Large intestine (tissue), 3 donors: ENCODE measurements at regions not wholly inside any gene's neighbourhood (a gene's known extent, or its start where the extent isn't known, plus 50 kb on each side); places are given as distances from the start of the nearest gene placed in this dataset.
A peak's percentile ranks its signal among the peaks of the same experiment; 100 is the strongest.

Experiments
- DNase-seq, 2 donors: peaks; one replicate each; pipeline versions ENCODE4 v3.0.0 to v3.0.0-alpha.2; 2013
- H3K27ac ChIP-seq: one replicate; pipeline ENCODE4 v1.5.1; 2013; ENCODE audit warnings: low read length
- H3K27me3 ChIP-seq: 2 replicates; pipeline ENCODE4 v1.6.1; 2013; ENCODE audit warnings: low read length; ENCODE audit not compliant: control insufficient read depth, insufficient read depth
- H3K36me3 ChIP-seq: 2 replicates; pipeline ENCODE4 v1.6.1; 2013; ENCODE audit warnings: low read length; ENCODE audit not compliant: control insufficient read depth, insufficient read depth
- H3K4me1 ChIP-seq: one replicate; pipeline ENCODE4 v1.6.1; 2013; ENCODE audit warnings: low read length; ENCODE audit not compliant: control insufficient read depth, insufficient read depth
- H3K4me3 ChIP-seq: one replicate; pipeline ENCODE4 v1.5.1; 2013; ENCODE audit warnings: low read length
- H3K9me3 ChIP-seq: one replicate; pipeline ENCODE4 v1.6.1; 2013; ENCODE audit warnings: mild to moderate bottlenecking, low read depth, low read length, moderate library complexity; ENCODE audit not compliant: control insufficient read depth
- WGBS: methylation state at CpG from one replicate; pipeline ENCODE4 v1.1.5; 2013; ENCODE audit warnings: low lambda C conversion rate; ENCODE audit not compliant: insufficient coverage; 5-methylcytosine and 5-hydroxymethylcytosine counted together

- peak; percentile 22 to 60 for DNase-seq
- WGBS: 18% methylated on average over 2 of the region's 12 CpGs
- H3K9me3 ChIP-seq: no peaks in the 10 kb centered on the region
Measured at GRCh38 chr17:13337864-13338371, 263.8 kb downstream of the HS3ST3A1 start.

GRCh38 chr17:13337151-13337550 lies 264.6 kb downstream of the HS3ST3A1 start:
- Histone ChIP-seq H3K4me1 (no peaks in the 10 kb centered on the region), H3K9me3 (no peaks in the 10 kb centered on the region), H3K27ac (no peak overlapping the region), H3K36me3 (no peaks in the 10 kb centered on the region), H3K27me3 (no peaks in the 10 kb centered on the region), H3K4me3 (no peak overlapping the region)
- 63% methylated on average over 3 of the region's 5 CpGs for WGBS
- DNase-seq: no peak

More at GRCh38 chr17:13337864-13338371, 263.8 kb downstream of the HS3ST3A1 start:
- Histone ChIP-seq H3K4me3 (no peak overlapping the region), H3K36me3 (no peaks in the 10 kb centered on the region), H3K27me3 (no peaks in the 10 kb centered on the region), H3K4me1 (no peaks in the 10 kb centered on the region), H3K27ac (no peak overlapping the region)

- no peak overlapping the region for H3K4me3 ChIP-seq
- no peaks in the 10 kb centered on the region for H3K27me3 ChIP-seq
- no peaks in the 10 kb centered on the region for H3K9me3 ChIP-seq
- no peaks in the 10 kb centered on the region for H3K4me1 ChIP-seq
- no peaks in the 10 kb centered on the region for H3K36me3 ChIP-seq
- WGBS: no CpG with 5 or more reads among the region's 1 CpG
- H3K27ac ChIP-seq: no peak overlapping the region
- DNase-seq: no peak
Measured at GRCh38 chr17:13334374-13334773, 267.4 kb downstream of the HS3ST3A1 start.

GRCh38 chr17:13333661-13334060 lies 268.1 kb downstream of the HS3ST3A1 start:
- WGBS: 100% methylated on average over 1 of the region's 2 CpGs
- H3K27ac ChIP-seq: no peak overlapping the region
- H3K27me3 ChIP-seq: no peaks in the 10 kb centered on the region
- no peaks in the 10 kb centered on the region for H3K9me3 ChIP-seq
- no peaks in the 10 kb centered on the region for H3K36me3 ChIP-seq
- H3K4me3 ChIP-seq: no peak overlapping the region
- H3K4me1 ChIP-seq: no peaks in the 10 kb centered on the region
- no peak for DNase-seq

GRCh38 chr17:13332207-13332606 lies 269.5 kb downstream of the HS3ST3A1 start:
- Histone ChIP-seq H3K4me3 (no peak overlapping the region), H3K4me1 (no peaks in the 10 kb centered on the region), H3K36me3 (no peaks in the 10 kb centered on the region), H3K27me3 (no peaks in the 10 kb centered on the region), H3K9me3 (no peaks in the 10 kb centered on the region), H3K27ac (no peak overlapping the region)
- DNase-seq: no peak
- WGBS: 100% methylated on average over 2 of the region's 2 CpGs

GRCh38 chr17:13329421-13329820 lies 272.3 kb downstream of the HS3ST3A1 start:
- Histone ChIP-seq H3K27me3 (no peaks in the 10 kb centered on the region), H3K4me1 (no peaks in the 10 kb centered on the region), H3K9me3 (no peaks in the 10 kb centered on the region), H3K4me3 (no peak overlapping the region), H3K27ac (no peak overlapping the region), H3K36me3 (no peaks in the 10 kb centered on the region)
- WGBS: no CpG with 5 or more reads among the region's 3 CpGs
- DNase-seq: no peak

GRCh38 chr17:13323990-13324389 lies 277.7 kb downstream of the HS3ST3A1 start:
- no peak for DNase-seq
- no peaks in the 10 kb centered on the region for H3K4me1 ChIP-seq
- H3K27me3 ChIP-seq: no peaks in the 10 kb centered on the region
- no peaks in the 10 kb centered on the region for H3K36me3 ChIP-seq
- H3K27ac ChIP-seq: no peak overlapping the region
- no peaks in the 10 kb centered on the region for H3K9me3 ChIP-seq
- no peak overlapping the region for H3K4me3 ChIP-seq

- 100% methylated on average over 1 of the region's 3 CpGs for WGBS
- Histone ChIP-seq H3K9me3 (no peaks in the 10 kb centered on the region), H3K4me1 (no peaks in the 10 kb centered on the region), H3K36me3 (no peaks in the 10 kb centered on the region), H3K27me3 (no peaks in the 10 kb centered on the region), H3K27ac (no peak overlapping the region), H3K4me3 (no peak overlapping the region)
- no peak for DNase-seq
Measured at GRCh38 chr17:13321951-13322701, 279.6 kb downstream of the HS3ST3A1 start.

- Histone ChIP-seq H3K27me3 (no peaks in the 10 kb centered on the region), H3K36me3 (no peaks in the 10 kb centered on the region), H3K27ac (no peak overlapping the region), H3K4me1 (no peaks in the 10 kb centered on the region), H3K9me3 (no peaks in the 10 kb centered on the region), H3K4me3 (no peak overlapping the region)
- WGBS: no CpG with 5 or more reads among the region's 5 CpGs
- no peak for DNase-seq
Measured at GRCh38 chr17:13320046-13320785, 281.5 kb downstream of the HS3ST3A1 start.

GRCh38 chr17:13316657-13317056 lies 285.1 kb downstream of the HS3ST3A1 start:
- Histone ChIP-seq H3K27ac (no peak overlapping the region), H3K4me3 (no peak overlapping the region), H3K27me3 (peaks cover 1% of the 10 kb centered on the region), H3K4me1 (no peaks in the 10 kb centered on the region), H3K36me3 (no peaks in the 10 kb centered on the region), H3K9me3 (no peaks in the 10 kb centered on the region)
- no peak for DNase-seq
- WGBS: no CpG with 5 or more reads among the region's 1 CpG
